SKM-1 treated with dmso at 0.1 percent for 144 hours (cell line): ENCODE measurements at regions not wholly inside any gene's neighbourhood (a gene's known extent, or its start where the extent isn't known, plus 50 kb on each side); places are given as distances from the start of the nearest gene placed in this dataset.
"Not testable (repeated sequence)": the region's sequence is repeated elsewhere in the genome, so short reads cannot be mapped to it uniquely, and the experiment has no call there.

ENCODE experiments used
- DNase-seq: peaks from one replicate; lab custom pipeline; 2025; ENCODE audit not compliant: unreplicated experiment; lab: John Stamatoyannopoulos, UW

DNA sequence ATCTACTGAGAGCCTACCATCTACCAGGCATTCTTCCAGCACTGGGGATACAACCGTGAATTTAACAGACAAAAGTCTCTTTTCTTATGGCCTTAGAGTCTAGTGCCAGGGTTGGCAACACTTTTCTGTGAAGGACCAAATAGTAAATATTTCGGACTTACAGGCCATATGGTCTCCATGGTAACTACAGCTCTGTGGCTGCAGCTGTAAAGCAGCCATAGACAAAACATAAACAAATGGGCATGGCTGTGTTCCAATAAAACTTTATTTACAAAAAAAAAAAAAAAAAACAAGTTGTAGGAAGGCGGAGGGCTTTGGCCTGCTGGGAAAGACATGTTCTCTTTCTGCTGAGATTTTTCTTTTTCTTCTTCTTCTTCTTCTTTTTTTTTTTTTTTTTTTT lies 98.7 kb downstream of the ABCC12 start:
- no peak for DNase-seq

DNA sequence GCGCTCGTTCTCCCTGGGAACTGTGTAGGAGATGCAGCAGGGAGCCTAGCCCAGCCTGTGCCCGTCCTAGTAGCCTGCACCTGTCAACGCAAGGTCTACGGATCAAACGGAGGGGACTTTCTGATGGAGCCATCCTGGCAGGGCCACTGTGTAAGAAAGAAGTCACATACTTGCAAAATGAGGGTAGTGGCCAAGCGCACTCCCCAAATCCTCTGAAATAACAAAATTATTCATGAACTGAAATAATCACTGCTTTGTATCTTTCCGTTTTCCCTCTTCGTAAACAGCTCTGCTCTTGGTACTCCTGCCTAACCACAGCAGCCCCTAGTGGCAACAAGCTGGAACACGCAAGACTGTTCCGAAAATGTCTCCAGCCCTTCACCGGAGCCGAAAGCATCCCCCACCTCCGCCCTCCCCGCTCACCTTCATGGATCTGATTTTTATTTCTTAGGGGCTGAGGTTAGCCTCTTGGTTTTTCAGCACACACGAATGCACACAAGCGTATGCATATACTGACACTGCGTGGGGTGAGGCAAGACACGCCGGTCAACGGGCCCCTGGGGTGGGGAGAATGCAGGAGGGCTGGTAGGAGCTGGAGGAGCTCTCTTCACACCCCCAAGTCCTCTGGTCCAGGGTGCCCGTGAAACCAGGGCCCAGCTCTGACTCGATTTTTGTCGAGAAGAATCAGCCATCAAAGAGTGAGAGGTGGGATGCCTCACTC lies 100.8 kb downstream of the ABCC12 start:
- peak; percentile 9 for DNase-seq

DNA sequence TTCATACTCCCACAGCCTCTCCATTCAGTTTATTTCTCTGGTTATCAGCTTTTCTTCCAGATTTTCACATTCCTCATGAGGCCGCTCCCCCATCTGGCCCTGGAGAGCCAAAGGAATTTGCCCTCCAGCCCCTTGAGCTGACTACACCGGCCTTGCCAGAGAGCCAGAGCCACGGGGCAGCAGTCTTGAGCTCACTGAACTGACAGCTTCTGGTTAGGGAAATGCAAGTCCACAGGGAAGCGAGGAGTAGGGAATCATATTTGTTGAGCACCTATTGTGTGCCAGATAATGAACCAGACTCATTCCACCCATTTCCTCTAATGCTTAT lies 102.4 kb downstream of the ABCC12 start:
- no peak for DNase-seq

DNA sequence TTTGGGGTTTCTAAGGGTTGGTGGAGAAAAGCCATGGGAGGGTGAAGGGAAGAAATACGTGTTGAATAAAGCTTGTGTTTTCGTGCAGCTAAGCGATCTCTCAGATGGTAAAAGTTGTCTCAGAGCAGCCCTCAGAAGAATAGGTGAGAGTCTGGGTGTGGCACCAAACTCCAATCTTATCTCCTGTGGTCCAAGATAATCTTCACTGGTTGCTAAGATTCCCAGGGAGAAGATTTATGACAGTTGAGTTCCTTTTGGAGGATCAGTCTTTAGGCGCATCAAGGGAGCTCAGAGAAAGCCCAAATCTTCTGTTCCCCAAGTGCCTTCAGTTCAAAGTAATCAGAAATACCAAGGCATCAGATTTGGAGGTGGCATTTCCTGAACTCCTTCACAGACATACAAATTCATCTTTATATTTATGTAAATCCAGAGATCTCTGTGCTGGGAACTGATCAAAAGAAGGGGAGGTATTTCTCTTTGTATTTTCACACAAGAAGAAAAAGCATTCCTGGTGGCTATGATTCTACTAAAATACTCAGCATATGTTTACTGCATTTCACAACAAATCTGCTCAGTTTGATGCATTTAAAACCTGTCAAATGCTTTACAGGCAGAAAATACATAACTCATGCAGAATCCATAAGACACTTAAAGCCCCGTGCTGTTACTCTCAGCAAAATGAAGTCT lies 102.9 kb downstream of the ABCC12 start:
- no peak for DNase-seq

DNA sequence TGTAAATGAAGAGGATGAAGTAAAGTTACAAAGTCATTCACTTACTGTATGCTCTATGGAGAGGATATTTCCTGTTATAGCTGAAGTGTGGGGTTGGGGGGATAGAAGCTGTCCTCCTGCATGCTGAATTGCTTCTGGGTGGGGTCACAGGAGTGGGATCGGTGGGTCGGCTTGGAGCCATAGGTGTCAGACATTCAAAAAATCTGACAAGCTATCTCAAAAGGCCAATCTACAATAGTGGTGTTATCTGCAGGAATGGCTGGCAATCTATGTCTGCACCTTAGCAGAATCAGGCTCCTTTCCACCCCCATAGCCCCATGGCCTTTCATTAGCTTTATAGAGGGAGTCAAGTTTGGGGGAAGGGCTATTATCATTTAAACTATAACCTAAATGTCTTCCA lies 104.9 kb downstream of the ABCC12 start:
- no peak for DNase-seq

DNA sequence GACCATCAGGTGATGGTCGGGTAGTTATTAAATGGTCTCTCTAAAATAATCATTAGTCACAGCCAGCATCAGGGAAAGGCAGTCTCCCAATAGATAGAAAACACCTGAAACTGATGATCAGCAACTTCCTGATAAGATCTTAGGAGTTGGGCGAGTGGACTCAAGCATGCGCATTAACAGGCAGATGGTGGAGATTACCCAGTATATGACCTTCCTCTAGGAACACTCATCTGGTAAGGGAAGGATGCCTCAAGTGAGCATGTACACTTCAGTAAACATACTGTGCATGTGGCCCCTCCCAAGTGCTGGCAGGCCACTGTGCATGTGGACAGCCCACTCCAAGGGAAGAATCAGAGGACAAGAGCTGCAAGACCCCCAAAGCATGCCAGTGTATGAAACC lies 105.9 kb downstream of the ABCC12 start:
- DNase-seq, result no peak

DNA sequence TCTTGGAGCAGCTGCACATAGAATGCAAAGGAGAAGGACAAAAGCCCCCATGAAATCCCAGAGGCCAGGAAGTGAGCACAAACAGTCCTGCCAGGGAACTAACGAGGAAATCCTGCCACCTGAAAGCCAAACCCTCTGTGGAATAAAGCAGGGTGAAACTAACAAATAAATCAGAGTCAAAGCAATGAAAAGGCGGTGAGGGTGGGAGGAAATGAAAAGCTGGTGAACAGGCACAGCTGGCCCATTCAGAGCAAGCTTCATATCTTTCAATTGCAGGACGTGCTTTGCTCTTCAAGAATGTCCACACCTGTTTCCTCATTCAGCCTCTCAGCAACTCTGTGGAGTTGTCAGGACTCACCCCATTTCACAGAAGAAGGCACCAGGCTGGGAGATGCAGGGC lies 108.1 kb downstream of the ABCC12 start:
- DNase-seq, result no peak

- no peak for DNase-seq
Observed at GRCh38 chr16:48047241-48047640, 108.6 kb downstream of the ABCC12 start.

GRCh38 chr16:48044117-48044516 lies 111.7 kb downstream of the ABCC12 start:
- DNase-seq, result no peak

DNA sequence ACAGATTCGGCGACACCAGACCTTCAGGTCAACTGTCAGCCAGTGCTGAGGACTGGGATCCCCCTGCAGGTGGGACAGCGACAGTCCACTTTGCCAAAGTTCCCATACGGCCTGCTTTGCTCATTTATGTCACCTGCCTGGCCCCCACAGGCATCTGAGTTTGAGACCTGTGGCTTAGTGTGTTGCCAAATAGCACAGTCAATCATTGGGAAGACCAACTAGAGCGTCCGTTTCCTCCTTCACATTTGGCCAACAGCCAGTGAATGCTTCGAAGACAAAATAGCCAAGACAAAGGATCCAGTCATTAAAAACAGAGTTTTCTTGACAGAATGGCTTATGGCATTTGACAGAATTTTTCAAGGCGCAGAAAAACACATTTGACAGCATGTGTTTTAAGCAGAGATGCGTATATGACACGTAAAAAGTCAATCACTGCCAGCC lies 113.8 kb downstream of the ABCC12 start:
- no peak for DNase-seq

GRCh38 chr16:48035142-48035541 lies 120.7 kb downstream of the ABCC12 start:
- no peak for DNase-seq

DNA sequence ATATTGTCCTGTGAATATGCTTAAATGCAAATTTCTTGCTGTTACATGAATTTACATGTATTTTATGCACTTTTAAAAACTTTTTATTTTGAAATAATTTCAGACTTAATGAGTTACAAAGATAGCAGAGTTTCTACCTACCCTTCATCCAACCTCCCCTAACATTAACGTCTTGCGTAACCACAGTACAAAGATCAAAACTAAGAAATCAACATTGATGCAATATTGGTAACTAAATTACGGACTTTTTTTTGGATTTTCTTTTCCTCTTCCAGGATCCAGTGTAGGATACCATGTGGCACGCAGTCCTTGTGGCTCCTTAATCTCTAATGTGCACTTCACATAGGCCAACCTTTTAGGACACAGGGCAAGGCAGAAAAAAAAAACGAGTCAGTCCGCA lies 124.9 kb downstream of the ABCC12 start:
- DNase-seq, result no peak

DNA sequence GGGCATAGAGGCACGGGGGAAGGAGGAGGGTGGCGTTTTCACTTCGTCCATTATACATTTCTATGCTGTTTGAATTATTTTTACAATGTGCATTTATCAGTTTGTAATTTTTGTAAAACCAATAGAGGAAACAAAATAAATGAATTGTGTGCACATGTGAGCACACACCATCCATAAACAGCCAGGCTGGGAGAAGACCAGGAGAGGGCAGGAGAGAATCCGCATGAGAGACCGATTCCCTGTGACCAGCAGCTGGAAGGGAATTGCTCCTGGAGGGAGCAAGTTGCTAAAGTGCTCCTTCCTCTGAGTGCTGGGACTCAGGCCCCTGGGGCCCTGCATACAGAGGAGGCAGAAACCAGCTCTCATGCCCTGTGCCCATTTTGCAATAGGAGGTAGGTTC lies 126.0 kb downstream of the ABCC12 start:
- no peak for DNase-seq

GRCh38 chr16:48025359-48025758 lies 130.4 kb downstream of the ABCC12 start:
- no peak for DNase-seq

GRCh38 chr16:48024042-48024441 lies 131.8 kb downstream of the ABCC12 start:
- DNase-seq, result no peak

DNA sequence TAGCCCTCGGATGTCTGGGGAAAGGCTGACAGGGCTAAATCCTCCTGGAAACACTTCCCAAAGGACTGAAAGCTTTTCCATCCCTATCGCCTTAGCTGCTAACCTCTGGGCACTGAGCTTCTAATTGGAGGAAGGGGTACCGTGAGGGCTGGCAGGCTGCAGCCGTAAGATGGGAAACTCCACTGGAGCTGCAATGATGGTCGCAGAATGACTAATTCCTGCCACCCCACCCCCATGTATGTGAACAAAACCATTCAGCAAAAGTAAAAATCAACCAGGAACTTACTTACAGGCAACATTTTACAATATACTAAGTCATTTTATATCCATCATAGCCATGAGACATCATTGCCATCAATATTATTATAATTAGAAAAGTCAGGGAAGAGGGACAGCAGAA lies 133.3 kb downstream of the ABCC12 start:
- no peak for DNase-seq

DNA sequence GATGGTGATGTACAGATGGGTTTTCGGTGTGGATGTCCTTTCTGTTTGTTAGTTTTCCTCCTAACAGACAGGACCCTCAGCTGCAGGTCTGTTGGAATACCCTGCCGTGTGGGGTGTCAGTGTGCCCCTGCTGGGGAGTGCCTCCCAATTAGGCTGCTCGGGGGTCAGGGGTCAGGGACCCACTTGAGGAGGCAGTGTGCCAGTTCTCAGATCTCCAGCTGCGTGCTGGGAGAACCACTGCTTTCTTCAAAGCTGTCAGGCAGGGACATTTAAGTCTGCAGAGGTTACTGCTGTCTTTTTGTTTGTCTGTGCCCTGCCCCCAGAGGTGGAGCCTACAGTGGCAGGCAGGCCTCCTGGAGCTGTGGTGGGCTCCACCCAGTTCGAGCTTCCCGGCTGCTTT lies 135.2 kb downstream of the ABCC12 start:
- DNase-seq, result not testable (repeated sequence)

GRCh38 chr16:48014349-48015135 lies 141.3 kb downstream of the ABCC12 start:
- DNase-seq, result no peak

DNA sequence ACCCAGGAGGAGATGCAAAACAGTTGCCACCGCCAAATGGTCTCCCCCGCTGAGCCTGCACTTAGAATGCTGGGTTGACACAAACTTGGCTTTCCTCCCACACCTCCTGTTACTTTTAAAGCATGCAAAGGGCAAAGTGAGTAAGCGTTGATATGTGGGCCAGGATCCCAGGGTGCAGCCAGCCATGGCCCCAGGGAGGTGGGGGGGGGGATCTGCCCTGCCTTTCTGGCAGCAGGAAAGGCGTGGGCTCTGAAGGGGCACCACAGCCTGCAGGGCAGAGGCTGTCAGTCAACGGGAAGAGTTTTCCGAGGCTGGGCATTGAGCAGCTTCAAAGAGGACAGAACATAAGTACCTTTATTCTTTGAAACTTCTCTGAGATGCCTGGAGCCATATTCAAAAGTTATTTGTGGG lies 142.3 kb downstream of the ABCC12 start:
- DNase-seq, result no peak

DNA sequence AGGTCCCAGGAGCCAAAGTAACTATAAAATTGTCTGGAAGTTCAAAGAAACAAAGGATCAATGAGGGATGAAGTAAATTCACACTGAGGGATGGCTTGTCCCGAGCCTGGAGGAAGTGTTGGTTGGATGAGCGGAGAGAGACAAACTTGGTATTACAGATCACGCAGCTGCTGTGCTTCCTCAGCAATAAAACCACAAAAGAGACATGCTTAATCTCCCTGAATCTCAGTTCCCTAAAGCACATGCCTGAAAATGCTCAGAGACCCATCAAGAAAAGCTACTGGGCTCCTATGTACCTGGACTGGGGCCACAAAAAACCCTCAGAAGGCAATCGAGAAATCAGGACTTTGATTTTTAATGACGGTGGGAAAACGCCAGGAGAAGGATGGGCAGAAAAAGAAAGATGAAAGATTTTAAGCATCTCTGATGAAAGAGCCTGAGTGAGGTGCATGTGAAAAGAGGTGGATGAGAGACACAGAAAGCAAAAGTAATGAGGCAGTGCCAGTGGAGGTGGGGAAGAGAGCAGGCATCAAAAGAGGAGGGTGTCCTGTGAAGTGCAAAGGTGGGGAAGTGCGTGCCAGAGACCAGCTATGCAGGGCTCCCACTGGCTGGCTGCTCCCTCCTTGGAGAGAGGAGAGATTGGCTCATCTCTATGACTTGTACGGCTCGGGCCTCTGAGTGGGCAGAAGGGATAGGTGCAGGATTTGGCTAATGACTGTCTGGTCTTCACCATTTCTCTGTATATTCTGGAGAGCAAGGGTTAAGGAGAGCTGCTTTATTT lies 143.7 kb downstream of the ABCC12 start:
- DNase-seq, result no peak

DNA sequence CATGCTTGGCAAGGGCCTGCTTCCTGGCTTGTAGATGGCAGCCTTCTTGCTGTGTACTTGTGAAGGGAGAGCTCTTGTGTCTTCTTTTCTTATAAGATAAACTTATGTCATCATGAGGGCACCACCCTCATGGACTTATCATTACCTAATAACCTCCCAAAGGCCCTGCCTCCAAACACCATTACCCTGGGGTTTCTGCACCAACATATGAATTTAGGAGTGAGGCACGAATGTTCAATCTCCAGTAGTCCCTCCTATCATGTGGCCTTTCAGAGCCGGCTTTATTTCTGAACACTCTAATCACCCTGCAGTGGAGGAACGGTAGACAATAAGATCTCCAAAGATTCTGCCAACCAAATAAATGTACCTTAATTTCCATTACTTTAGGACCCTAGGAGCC lies 144.3 kb downstream of the ABCC12 start:
- DNase-seq, result no peak
